Transverse colon (tissue), 3 donors: ENCODE measurements at regions not wholly inside any gene's neighbourhood (a gene's known extent, or its start where the extent isn't known, plus 50 kb on each side); places are given as distances from the start of the nearest gene placed in this dataset.

Experiments
- CTCF ChIP-seq, 5 experiments: fragments of 200-600 bp in 3 of 5; fragments of 450-650 bp in 2 of 5; sonication (generic) in 3 of 5; IDR thresholded peaks; 1 replicate in 2 of 5; 2 replicates in 3 of 5; pipeline ENCODE4 v1.5.1; 2016 to 2017; ENCODE audit warnings: antibody characterized with exemption in 5 of 5, inconsistent platforms in 3 of 5, mild to moderate bottlenecking in 2 of 5, moderate library complexity in 1 of 5
- EP300 ChIP-seq: sonication (generic); formaldehyde crosslinking; IDR thresholded peaks from one replicate; pipeline ENCODE4 v1.6.1; 2017; ENCODE audit warnings: antibody characterized with exemption, low read depth
- POLR2A ChIP-seq: fragments of 450-650 bp; IDR thresholded peaks from one replicate; pipeline ENCODE4 v1.6.1; 2016; ENCODE audit warnings: antibody characterized with exemption, mild to moderate bottlenecking, moderate library complexity

GRCh38 chr5:52523701-52524100 is 264.0 kb upstream of the ITGA1 start:
- TF ChIP-seq POLR2A (no peak), CTCF (IDR thresholded peaks at IDR 0.05) (no peak), EP300 (no peak)
